ENCODE measurements at regions not wholly inside any gene's neighbourhood (a gene's known extent, or its start where the extent isn't known, plus 50 kb on each side); places are given as distances from the start of the nearest gene placed in this dataset.

- Histone ChIP-seq H3K9me3 (no peaks in the 10 kb centered on the region), H3K36me3 (no peaks in the 10 kb centered on the region), H3K27me3 (no peaks in the 10 kb centered on the region), H3K4me3 (no peak overlapping the region), H3K27ac (no peak overlapping the region), H3K4me1 (no peaks in the 10 kb centered on the region)
- DNase-seq (ENCODE audit: low spot score in 2 of 2), result no peak
- no peak for TF ChIP-seq POLR2A (IDR thresholded peaks at IDR 0.05)
- no peak for TF ChIP-seq EP300 (IDR thresholded peaks at IDR 0.05)
- WGBS, result 55% methylated on average over 5 of the region's 5 CpGs
Observed at GRCh38 chr9:89712283-89712682, 107.5 kb downstream of the GADD45G start.

- H3K36me3 ChIP-seq, result no peaks in the 10 kb centered on the region
- 52% methylated on average over 5 of the region's 5 CpGs for WGBS
- no peak for DNase-seq (ENCODE audit: low spot score in 2 of 2)
Observed at GRCh38 chr9:89714321-89714720, 109.5 kb downstream of the GADD45G start.

GRCh38 chr9:89715318-89715858, 110.6 kb downstream of the GADD45G start:
- Histone ChIP-seq H3K27ac (no peak overlapping the region), H3K27me3 (no peaks in the 10 kb centered on the region), H3K9me3 (no peaks in the 10 kb centered on the region), H3K36me3 (no peaks in the 10 kb centered on the region), H3K4me1 (no peaks in the 10 kb centered on the region), H3K4me3 (no peak overlapping the region)
- TF ChIP-seq CTCF (IDR thresholded peaks at IDR 0.05) (no peak), POLR2A (IDR thresholded peaks at IDR 0.05) (no peak), POLR2AphosphoS5 (IDR thresholded peaks at IDR 0.05) (no peak), EP300 (IDR thresholded peaks at IDR 0.05) (no peak)
- WGBS, result 91% methylated on average over 2 of the region's 2 CpGs
- DNase-seq (ENCODE audit: low spot score in 2 of 2), result no peak

More at GRCh38 chr9:89714321-89714720, 109.5 kb downstream of the GADD45G start:
- Histone ChIP-seq H3K27me3 (no peaks in the 10 kb centered on the region), H3K4me1 (no peaks in the 10 kb centered on the region), H3K4me3 (no peak overlapping the region), H3K9me3 (no peaks in the 10 kb centered on the region), H3K27ac (no peak overlapping the region)
- TF ChIP-seq EP300 (IDR thresholded peaks at IDR 0.05), result no peak
- no peak for TF ChIP-seq POLR2A (IDR thresholded peaks at IDR 0.05)
- TF ChIP-seq CTCF (IDR thresholded peaks at IDR 0.05), result no peak
- TF ChIP-seq POLR2AphosphoS5 (IDR thresholded peaks at IDR 0.05), result no peak

- H3K27ac ChIP-seq, result no peak overlapping the region
- 96% methylated on average over 3 of the region's 3 CpGs for WGBS
- DNase-seq (ENCODE audit: low spot score in 2 of 2), result no peak
Observed at GRCh38 chr9:89715881-89716280, 111.1 kb downstream of the GADD45G start.

GRCh38 chr9:89716559-89716958, 111.7 kb downstream of the GADD45G start:
- Histone ChIP-seq H3K4me1 (no peaks in the 10 kb centered on the region), H3K27ac (no peak overlapping the region), H3K9me3 (no peaks in the 10 kb centered on the region), H3K4me3 (no peak overlapping the region), H3K36me3 (no peaks in the 10 kb centered on the region), H3K27me3 (no peaks in the 10 kb centered on the region)
- 82% methylated on average over 3 of the region's 3 CpGs for WGBS
- TF ChIP-seq POLR2AphosphoS5 (IDR thresholded peaks at IDR 0.05), result no peak
- TF ChIP-seq CTCF (IDR thresholded peaks at IDR 0.05), result no peak
- TF ChIP-seq POLR2A (IDR thresholded peaks at IDR 0.05), result no peak
- no peak for TF ChIP-seq EP300 (IDR thresholded peaks at IDR 0.05)
- no peak for DNase-seq (ENCODE audit: low spot score in 2 of 2)

More at GRCh38 chr9:89715881-89716280, 111.1 kb downstream of the GADD45G start:
- no peak for TF ChIP-seq POLR2A (IDR thresholded peaks at IDR 0.05)
- TF ChIP-seq CTCF (IDR thresholded peaks at IDR 0.05), result no peak
- TF ChIP-seq POLR2AphosphoS5 (IDR thresholded peaks at IDR 0.05), result no peak
- no peak for TF ChIP-seq EP300 (IDR thresholded peaks at IDR 0.05)
- H3K4me1 ChIP-seq, result no peaks in the 10 kb centered on the region
- H3K36me3 ChIP-seq, result no peaks in the 10 kb centered on the region
- H3K4me3 ChIP-seq, result no peak overlapping the region
- no peaks in the 10 kb centered on the region for H3K9me3 ChIP-seq
- H3K27me3 ChIP-seq, result no peaks in the 10 kb centered on the region

- 80% methylated on average over 1 of the region's 3 CpGs for WGBS
- Histone ChIP-seq H3K27me3 (no peaks in the 10 kb centered on the region), H3K9me3 (no peaks in the 10 kb centered on the region), H3K4me3 (no peak overlapping the region), H3K27ac (no peak overlapping the region), H3K4me1 (no peaks in the 10 kb centered on the region), H3K36me3 (no peaks in the 10 kb centered on the region)
- no peak for DNase-seq (ENCODE audit: low spot score in 2 of 2)
- no peak for TF ChIP-seq EP300 (IDR thresholded peaks at IDR 0.05)
- TF ChIP-seq POLR2AphosphoS5 (IDR thresholded peaks at IDR 0.05), result no peak
- no peak for TF ChIP-seq CTCF (IDR thresholded peaks at IDR 0.05)
- no peak for TF ChIP-seq POLR2A (IDR thresholded peaks at IDR 0.05)
Observed at GRCh38 chr9:89718176-89718575, 113.4 kb downstream of the GADD45G start.

Measured in suprapubic skin (tissue), 4 donors.